K562 (cell line): ENCODE measurements at regions not wholly inside any gene's neighbourhood (a gene's known extent, or its start where the extent isn't known, plus 50 kb on each side); places are given as distances from the start of the nearest gene placed in this dataset.

Experiments used
- ATAC-seq: fragments of 200-7000 bp; cut with Tn5 transposase; 3 replicates; pipeline ENCODE4 v1.9.1; 2020; ENCODE audit warnings: moderate library complexity
- BruUV-seq: library from RNA; stranded (reverse); fragments of 400-500 nt; replicated peaks from 2 replicates; lab custom pipeline; 2021; lab: Mats Ljungman, UMichigan
- CTCF ChIA-PET: fragments of 300-600 bp; formaldehyde crosslinking; extraction: SDS; loops from one replicate; lab custom pipeline; 2021; ENCODE audit warnings: low intra/inter-chr PET ratio; lab: Yijun Ruan, JAX
- POLR2A ChIA-PET: fragments of 300-600, 350-650 bp; sonication (Branson Sonifier 250); formaldehyde crosslinking; extraction: SDS; loops from one replicate; lab custom pipeline; 2021; ENCODE audit warnings: antibody characterized with exemption, inconsistent platforms; lab: Yijun Ruan, JAX
- DNase-seq, 4 experiments: peaks; one replicate each; pipeline versions ENCODE4 v3.0.0 to v3.0.0-alpha.2; 2011 to 2018; ENCODE audit warnings: low spot score in 3 of 4, mixed read lengths in 3 of 4; ENCODE audit errors: extremely low read depth in 1 of 4
- FAIRE-seq: peaks from 2 replicates; lab custom pipeline; 2011; peaks lifted over from hg19 to GRCh38; lab: Jason Lieb, UNC
- H2AFZ ChIP-seq: 2 replicates; pipeline ENCODE4 v1.6.0; 2011; ENCODE audit warnings: low read depth, low read length, control low read depth, inconsistent platforms
- H3K27ac ChIP-seq: fragments of 200-600 bp; 3 replicates; pipeline ENCODE4 v1.8.0; 2011; ENCODE audit warnings: low read depth, mild to moderate bottlenecking, control low read depth, inconsistent platforms, low read length, moderate library complexity, mixed read lengths; ENCODE audit errors: extremely low read depth
- H3K27me3 ChIP-seq, 2 experiments: fragments of 300-600 bp in 1 of 2; 2 replicates in 1 of 2; 3 replicates in 1 of 2; pipeline versions ENCODE4 v1.6.0 to v1.8.0; 2011; ENCODE audit warnings: inconsistent platforms in 2 of 2, low read length in 2 of 2, mild to moderate bottlenecking in 1 of 2, mixed read lengths in 1 of 2, moderate library complexity in 1 of 2; ENCODE audit not compliant: control insufficient read depth in 2 of 2, insufficient read depth in 2 of 2
- H3K36me3 ChIP-seq: fragments of 300-600 bp; 3 replicates; pipeline ENCODE4 v1.8.0; 2011; ENCODE audit warnings: mild to moderate bottlenecking, low read length, inconsistent platforms; ENCODE audit not compliant: control insufficient read depth, insufficient read depth
- H3K4me1 ChIP-seq, 2 experiments: fragments of 200-600 bp in 1 of 2; replicated peaks in 1 of 2; 2 replicates in 1 of 2; 3 replicates in 1 of 2; pipeline versions ENCODE4 v1.5.1 to v1.8.0; 2011; ENCODE audit warnings: inconsistent platforms in 2 of 2, low read length in 2 of 2, mild to moderate bottlenecking in 1 of 2, mixed read lengths in 1 of 2, moderate library complexity in 1 of 2; ENCODE audit not compliant: control insufficient read depth in 2 of 2, insufficient read depth in 2 of 2
- H3K4me2 ChIP-seq: 2 replicates; pipeline ENCODE4 v1.6.1; 2011; ENCODE audit warnings: low read length, control low read depth, inconsistent platforms, mixed read lengths; ENCODE audit not compliant: insufficient read depth
- H3K4me3 ChIP-seq: fragments of 200-600 bp; sonication (generic), shearing (Covaris generic); 2 replicates; pipeline ENCODE4 v1.5.1; 2016; ENCODE audit warnings: control low read depth, inconsistent platforms
- H3K79me2 ChIP-seq: fragments of 200-600 bp; 3 replicates; pipeline ENCODE4 v1.8.0; 2011; ENCODE audit warnings: low read length, inconsistent platforms; ENCODE audit not compliant: control insufficient read depth, insufficient read depth
- H3K9ac ChIP-seq, 2 experiments: 2 replicates each; pipeline versions ENCODE4 v1.6.0 to v1.6.1; 2011; ENCODE audit warnings: low read depth in 2 of 2, low read length in 2 of 2, control low read depth in 1 of 2, inconsistent platforms in 1 of 2, mild to moderate bottlenecking in 1 of 2, mixed read lengths in 1 of 2; ENCODE audit not compliant: insufficient read depth in 1 of 2
- H3K9me1 ChIP-seq: one replicate; pipeline ENCODE4 v1.6.0; 2011; ENCODE audit warnings: inconsistent platforms, mild to moderate bottlenecking, low read length, moderate library complexity; ENCODE audit not compliant: control insufficient read depth, insufficient read depth
- H3K9me3 ChIP-seq: replicated peaks from 2 replicates; pipeline ENCODE4 v1.5.1; 2011; ENCODE audit warnings: low read depth, low read length, inconsistent platforms; ENCODE audit not compliant: control insufficient read depth, insufficient read depth
- H4K20me1 ChIP-seq: replicated peaks from 2 replicates; pipeline ENCODE4 v1.6.1; 2011; ENCODE audit warnings: low read length, inconsistent platforms, mixed read lengths; ENCODE audit not compliant: control insufficient read depth, insufficient read depth
- CAMTA2 ChIP-seq: fragments of 250-450 bp; sonication (Bioruptor Pico); conservative IDR thresholded peaks from 2 replicates; pipeline ENCODE4 v1.5.1; 2022
- CBX1 ChIP-seq: sonication (generic); IDR thresholded peaks from 2 replicates; pipeline ENCODE4 v1.6.1; 2016; ENCODE audit warnings: antibody characterized with exemption, low read depth, mild to moderate bottlenecking
- COPS2 ChIP-seq: fragments of 450-650 bp; conservative IDR thresholded peaks from 2 replicates; pipeline ENCODE4 v1.6.1; 2016; ENCODE audit warnings: mild to moderate bottlenecking, moderate library complexity
- DPF2 ChIP-seq: fragments of 450-650 bp; IDR thresholded peaks from 2 replicates; pipeline ENCODE4 v1.6.1; 2016
- ETS2 ChIP-seq: IDR thresholded peaks from 2 replicates; pipeline ENCODE4 v1.6.1; 2016; ENCODE audit warnings: borderline replicate concordance, missing genetic modification characterization, mild to moderate bottlenecking, moderate library complexity, missing compliant biosample characterization; ENCODE audit not compliant: poor library complexity, severe bottlenecking
- KDM4B ChIP-seq, 2 experiments: fragments of 450-650 bp in 1 of 2; sonication (generic) in 1 of 2; IDR thresholded peaks; 2 replicates each; pipeline ENCODE4 v1.6.1; 2016 to 2017; ENCODE audit warnings: borderline replicate concordance in 2 of 2, antibody characterized with exemption in 1 of 2, low read depth in 1 of 2, mild to moderate bottlenecking in 1 of 2
- MEF2A ChIP-seq: IDR thresholded peaks from 2 replicates; pipeline ENCODE4 v1.6.1; 2011; ENCODE audit warnings: low read depth, mild to moderate bottlenecking, low read length, moderate library complexity; ENCODE audit not compliant: control insufficient read depth
- NCOR1 ChIP-seq: fragments of 450-650 bp; IDR thresholded peaks from 2 replicates; pipeline ENCODE4 v1.6.1; 2016; ENCODE audit warnings: mild to moderate bottlenecking, moderate library complexity
- PCBP2 ChIP-seq: fragments of 200-400 bp; formaldehyde crosslinking; IDR thresholded peaks from 2 replicates; pipeline ENCODE4 v1.6.1; 2018; ENCODE audit warnings: low read length, low read depth, mild to moderate bottlenecking, moderate library complexity; ENCODE audit not compliant: poor library complexity, severe bottlenecking
- SOX6 ChIP-seq: fragments of 450-650 bp; IDR thresholded peaks from 2 replicates; pipeline ENCODE4 v1.6.1; 2014; ENCODE audit warnings: mild to moderate bottlenecking
- ZNF282 ChIP-seq: sonication (generic); formaldehyde crosslinking; IDR thresholded peaks from 2 replicates; pipeline ENCODE4 v1.8.1; 2023; ENCODE audit warnings: missing genetic modification reagents
- ZNF551 ChIP-seq: fragments of 250-450 bp; sonication (Bioruptor Pico); IDR thresholded peaks from 2 replicates; pipeline ENCODE4 v1.5.0; 2021; ENCODE audit warnings: mild to moderate bottlenecking, moderate library complexity
- ZNF589 ChIP-seq: fragments of 200-800 bp; sonication (Bioruptor generic); IDR thresholded peaks from 2 replicates; pipeline ENCODE4 v1.6.1; 2016; ENCODE audit warnings: low read depth, missing genetic modification characterization, missing compliant biosample characterization
- WGBS: fragments of 100-300 bp; shearing (Covaris generic); methylation state at CpG from one replicate; pipeline ENCODE4 v1.1.6; 2016; ENCODE audit warnings: low coverage, mixed read lengths; ENCODE audit not compliant: insufficient coverage; ENCODE audit errors: missing lambda C conversion rate; 5-methylcytosine and 5-hydroxymethylcytosine counted together
- in situ Hi-C: fragments of 300-500 bp; cut with MboI; formaldehyde crosslinking; loops from 4 replicates; pipeline ENCODE4 v1.15.0; 2018; ENCODE audit warnings: inconsistent platforms, mixed read lengths
- intact Hi-C: fragments of 100-400 bp; cut with micrococcal nuclease; formaldehyde crosslinking; loops from 2 replicates; pipeline ENCODE4 v1.14.2; 2022
- TF ChIP-seq, protein P1 (sequence below): fragments of 250-450 bp; sonication (Bioruptor Pico); IDR thresholded peaks from 2 replicates; pipeline ENCODE4 v1.8.0; 2021; ENCODE audit warnings: borderline replicate concordance, mild to moderate bottlenecking, moderate library complexity; ENCODE audit not compliant: poor library complexity, severe bottlenecking
- TF ChIP-seq, protein P2 (sequence below): fragments of 250-450 bp; sonication (Bioruptor Pico); IDR thresholded peaks from 2 replicates; pipeline ENCODE4 v1.4.0; 2020; ENCODE audit warnings: mild to moderate bottlenecking, moderate library complexity

DNA sequence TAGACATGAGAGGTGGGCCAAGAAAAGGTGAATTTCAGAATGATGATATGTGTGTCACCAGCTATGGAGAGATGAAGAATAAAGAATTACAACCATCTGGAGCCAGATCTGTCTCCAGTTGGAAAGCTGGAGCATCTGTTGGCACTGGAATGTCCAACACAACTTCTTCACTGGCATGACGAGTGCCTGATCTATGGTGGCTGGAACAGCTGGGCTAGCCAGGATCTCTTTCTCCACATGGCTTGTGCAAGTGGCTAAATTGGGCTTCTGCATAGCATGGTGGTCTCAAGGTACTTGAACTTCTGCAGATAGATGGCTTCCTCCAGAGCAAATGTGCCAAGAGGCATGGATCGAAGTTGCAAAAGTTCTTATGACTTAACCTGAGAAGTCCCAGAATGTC is 256.1 kb upstream of the NCAM1 start:
- H3K9ac ChIP-seq, result no peak overlapping the region
- H3K9me1 ChIP-seq, result no peaks in the 10 kb centered on the region
- H2AFZ ChIP-seq, result no peak overlapping the region
- ChIA-PET POLR2A (interaction anchor here (0.6 kb wide), 1 partner anchor 418 kb away, joined by 4 read pairs; no protein-coding TSS in a partner anchor), CTCF (no interaction called here)
- intact Hi-C loops (no loop called here), in situ Hi-C loops (no loop called here)
- no peak overlapping the region for H3K4me3 ChIP-seq
- no peaks in the 10 kb centered on the region for H3K79me2 ChIP-seq
- no peak overlapping the region for H3K27ac ChIP-seq
- no peaks in the 10 kb centered on the region for H3K36me3 ChIP-seq
- WGBS, result 0% methylated on average over 2 of the region's 2 CpGs
- TF ChIP-seq NCOR1, result no peak
- no peak for TF ChIP-seq COPS2
- no peak for TF ChIP-seq ZNF282 (CRISPR knock-in tag)
- no peak for TF ChIP-seq MEF2A
- TF ChIP-seq CAMTA2 (CRISPR knock-in tag), result no peak
- TF ChIP-seq, protein P1, sequence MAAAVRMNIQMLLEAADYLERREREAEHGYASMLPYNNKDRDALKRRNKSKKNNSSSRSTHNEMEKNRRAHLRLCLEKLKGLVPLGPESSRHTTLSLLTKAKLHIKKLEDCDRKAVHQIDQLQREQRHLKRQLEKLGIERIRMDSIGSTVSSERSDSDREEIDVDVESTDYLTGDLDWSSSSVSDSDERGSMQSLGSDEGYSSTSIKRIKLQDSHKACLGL (CRISPR knock-in tag), result no peak
- no peak for TF ChIP-seq ZNF589 (CRISPR knock-in tag)
- TF ChIP-seq ZNF551, result no peak
- TF ChIP-seq CBX1, result no peak
- TF ChIP-seq SOX6, result no peak
- TF ChIP-seq KDM4B (IDR thresholded peaks at IDR 0.05; ENCODE audit: borderline replicate concordance in 2 of 2, low read depth in 1 of 2), result no peak
- TF ChIP-seq ETS2 (tag), result no peak
- TF ChIP-seq, protein P2, sequence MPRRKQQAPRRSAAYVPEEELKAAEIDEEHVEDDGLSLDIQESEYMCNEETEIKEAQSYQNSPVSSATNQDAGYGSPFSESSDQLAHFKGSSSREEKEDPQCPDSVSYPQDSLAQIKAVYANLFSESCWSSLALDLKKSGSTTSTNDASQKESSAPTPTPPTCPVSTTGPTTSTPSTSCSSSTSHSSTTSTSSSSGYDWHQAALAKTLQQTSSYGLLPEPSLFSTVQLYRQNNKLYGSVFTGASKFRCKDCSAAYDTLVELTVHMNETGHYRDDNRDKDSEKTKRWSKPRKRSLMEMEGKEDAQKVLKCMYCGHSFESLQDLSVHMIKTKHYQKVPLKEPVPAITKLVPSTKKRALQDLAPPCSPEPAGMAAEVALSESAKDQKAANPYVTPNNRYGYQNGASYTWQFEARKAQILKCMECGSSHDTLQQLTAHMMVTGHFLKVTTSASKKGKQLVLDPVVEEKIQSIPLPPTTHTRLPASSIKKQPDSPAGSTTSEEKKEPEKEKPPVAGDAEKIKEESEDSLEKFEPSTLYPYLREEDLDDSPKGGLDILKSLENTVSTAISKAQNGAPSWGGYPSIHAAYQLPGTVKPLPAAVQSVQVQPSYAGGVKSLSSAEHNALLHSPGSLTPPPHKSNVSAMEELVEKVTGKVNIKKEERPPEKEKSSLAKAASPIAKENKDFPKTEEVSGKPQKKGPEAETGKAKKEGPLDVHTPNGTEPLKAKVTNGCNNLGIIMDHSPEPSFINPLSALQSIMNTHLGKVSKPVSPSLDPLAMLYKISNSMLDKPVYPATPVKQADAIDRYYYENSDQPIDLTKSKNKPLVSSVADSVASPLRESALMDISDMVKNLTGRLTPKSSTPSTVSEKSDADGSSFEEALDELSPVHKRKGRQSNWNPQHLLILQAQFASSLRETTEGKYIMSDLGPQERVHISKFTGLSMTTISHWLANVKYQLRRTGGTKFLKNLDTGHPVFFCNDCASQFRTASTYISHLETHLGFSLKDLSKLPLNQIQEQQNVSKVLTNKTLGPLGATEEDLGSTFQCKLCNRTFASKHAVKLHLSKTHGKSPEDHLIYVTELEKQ, result no peak
- TF ChIP-seq PCBP2, result no peak
- no peak for TF ChIP-seq DPF2
- FAIRE-seq (no peak), DNase-seq (no peak), ATAC-seq (no peak)
- H4K20me1 ChIP-seq, result no peaks in the 10 kb centered on the region
- H3K9me3 ChIP-seq, result no peaks in the 10 kb centered on the region
- no peaks in the 10 kb centered on the region for H3K4me1 ChIP-seq
- BruUV-seq, result no TSS peak
- H3K27me3 ChIP-seq, result no peaks in the 10 kb centered on the region
- no peak overlapping the region for H3K4me2 ChIP-seq
